ENCODE measurements at regions not wholly inside any gene's neighbourhood (a gene's known extent, or its start where the extent isn't known, plus 50 kb on each side); places are given as distances from the start of the nearest gene placed in this dataset.

GRCh38 chr1:70895531-70895930, 152.1 kb downstream of the PTGER3 start:
- DNase-seq, result no peak

GRCh38 chr1:70896224-70896623, 151.4 kb downstream of the PTGER3 start:
- peak in 1 of 2 experiments; percentile 27 for DNase-seq

- no peak for DNase-seq
These were observed 150.3 kb downstream of the PTGER3 start for GRCh38 chr1:70897273-70897672.

- DNase-seq, result no peak
These were observed 147.9 kb downstream of the PTGER3 start for GRCh38 chr1:70899735-70900134.

GRCh38 chr1:70902211-70902610, 145.4 kb downstream of the PTGER3 start:
- DNase-seq, result no peak

- DNase-seq, result no peak
These were observed 140.8 kb downstream of the PTGER3 start for GRCh38 chr1:70906800-70907199.

- DNase-seq, result peak in 1 of 2 experiments; percentile 44
These were observed 139.9 kb downstream of the PTGER3 start for GRCh38 chr1:70907563-70908310.

- DNase-seq, result no peak
These were observed 138.3 kb downstream of the PTGER3 start for GRCh38 chr1:70909262-70909822.

- no peak for DNase-seq
These were observed 137.6 kb downstream of the PTGER3 start for GRCh38 chr1:70910013-70910412.

GRCh38 chr1:70911861-70912260, 135.8 kb downstream of the PTGER3 start:
- DNase-seq, result no peak

GRCh38 chr1:70914224-70914623, 133.4 kb downstream of the PTGER3 start:
- DNase-seq, result no peak

- DNase-seq, result no peak
These were observed 132.2 kb downstream of the PTGER3 start for GRCh38 chr1:70915258-70916033.

GRCh38 chr1:70916034-70916427, 131.6 kb downstream of the PTGER3 start:
- no peak for DNase-seq

GRCh38 chr1:70919706-70920323, 127.8 kb downstream of the PTGER3 start:
- DNase-seq, result no peak
